Upper lobe of left lung (tissue), 6 donors: ENCODE measurements at regions not wholly inside any gene's neighbourhood (a gene's known extent, or its start where the extent isn't known, plus 50 kb on each side); places are given as distances from the start of the nearest gene placed in this dataset.

Experiments
- ATAC-seq, 2 donors: fragments of 200-7000 bp; cut with Tn5 transposase; one replicate each; pipeline ENCODE4 v1.9.1; 2022; ENCODE audit warnings: mild to moderate bottlenecking in 2 of 2, moderate library complexity in 2 of 2; ENCODE audit not compliant: low FRiP score in 2 of 2
- DNase-seq, 2 donors: peaks; one replicate each; pipeline ENCODE4 v3.0.0-alpha.2; 2019 to 2020
- H3K27ac ChIP-seq, 4 donors: fragments of 200-600 bp; sonication (generic); one replicate each; pipeline ENCODE4 v1.5.1; 2016 to 2019
- H3K27me3 ChIP-seq, 4 donors: fragments of 200-600 bp; sonication (generic); one replicate each; pipeline ENCODE4 v1.5.1; 2017 to 2019
- H3K36me3 ChIP-seq, 4 donors: fragments of 200-600 bp; sonication (generic); one replicate each; pipeline ENCODE4 v1.5.1; 2016 to 2019
- H3K4me1 ChIP-seq, 4 donors: fragments of 200-600 bp; sonication (generic); one replicate each; pipeline ENCODE4 v1.5.1; 2018 to 2019
- H3K4me3 ChIP-seq, 4 donors: fragments of 200-600 bp; sonication (generic); one replicate each; pipeline ENCODE4 v1.5.1; 2017 to 2019; ENCODE audit warnings: mild to moderate bottlenecking in 2 of 4, moderate library complexity in 1 of 4
- H3K9me3 ChIP-seq, 4 donors: fragments of 200-600 bp; sonication (generic); one replicate each; pipeline ENCODE4 v1.5.1; 2018 to 2019
- EP300 ChIP-seq, 4 donors: sonication (generic); formaldehyde crosslinking; IDR thresholded peaks; one replicate each; pipeline ENCODE4 v1.5.1; 2017; ENCODE audit warnings: antibody characterized with exemption in 4 of 4, control low read depth in 2 of 4
- POLR2A ChIP-seq, 4 donors: fragments of 450-650 bp; IDR thresholded peaks; one replicate each; pipeline ENCODE4 v1.5.1; 2016 to 2017; ENCODE audit warnings: antibody characterized with exemption in 4 of 4, mild to moderate bottlenecking in 2 of 4
- POLR2AphosphoS5 ChIP-seq, 2 donors: sonication (generic); formaldehyde crosslinking; IDR thresholded peaks; one replicate each; pipeline ENCODE4 v1.5.1; 2017; ENCODE audit warnings: antibody characterized with exemption in 2 of 2
- WGBS, 2 donors: methylation state at CpG; one replicate each; pipeline ENCODE4 v1.1.5; 2017 to 2018; 5-methylcytosine and 5-hydroxymethylcytosine counted together
- TF ChIP-seq, protein P1 (sequence below), 6 experiments: fragments of 450-650 bp in 4 of 6; fragments of 200-600 bp in 2 of 6; sonication (generic) in 2 of 6; IDR thresholded peaks; one replicate each; pipeline ENCODE4 v1.5.1; 2016 to 2019; ENCODE audit warnings: antibody characterized with exemption in 6 of 6
- donor health status: DM: no; HTN: no; CAD: no; lungs with moderate emphysema.
- donor health status: DM: no; HTN: yes; CAD: no; lungs with severe emphysema.

DNA sequence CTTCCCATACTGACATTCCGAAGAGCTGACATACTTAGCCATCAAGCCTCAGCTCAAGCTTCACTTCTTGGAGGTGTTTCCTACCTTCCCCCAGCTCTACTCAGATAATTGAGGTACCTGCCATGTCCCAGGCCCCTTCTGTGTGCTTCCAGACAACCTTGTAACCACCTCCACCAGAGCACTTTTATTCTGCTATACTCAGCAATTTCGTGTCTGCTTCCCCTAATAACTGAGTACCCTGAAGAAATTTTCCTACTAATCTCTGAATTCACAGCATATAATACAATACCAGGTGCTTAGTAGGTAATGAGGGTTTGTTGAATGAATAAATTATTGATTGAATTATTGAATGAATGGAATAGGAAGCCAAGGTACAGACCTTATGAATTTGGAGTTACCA, 605.5 kb downstream of the MID1IP1 start:
- DNase-seq (no peak), ATAC-seq (no peak)
- WGBS, 2 donors: 67 to 88% methylated on average over 2 of the region's 2 CpGs
- H3K27ac ChIP-seq: no peak overlapping the region
- H3K4me1 ChIP-seq: no peaks in the 10 kb centered on the region
- H3K36me3 ChIP-seq: no peaks in the 10 kb centered on the region
- H3K27me3 ChIP-seq: no peaks in the 10 kb centered on the region
- TF ChIP-seq POLR2AphosphoS5 (IDR thresholded peaks at IDR 0.05) (no peak), POLR2A (IDR thresholded peaks at IDR 0.05) (no peak), EP300 (IDR thresholded peaks at IDR 0.05) (no peak)
- TF ChIP-seq, protein P1, sequence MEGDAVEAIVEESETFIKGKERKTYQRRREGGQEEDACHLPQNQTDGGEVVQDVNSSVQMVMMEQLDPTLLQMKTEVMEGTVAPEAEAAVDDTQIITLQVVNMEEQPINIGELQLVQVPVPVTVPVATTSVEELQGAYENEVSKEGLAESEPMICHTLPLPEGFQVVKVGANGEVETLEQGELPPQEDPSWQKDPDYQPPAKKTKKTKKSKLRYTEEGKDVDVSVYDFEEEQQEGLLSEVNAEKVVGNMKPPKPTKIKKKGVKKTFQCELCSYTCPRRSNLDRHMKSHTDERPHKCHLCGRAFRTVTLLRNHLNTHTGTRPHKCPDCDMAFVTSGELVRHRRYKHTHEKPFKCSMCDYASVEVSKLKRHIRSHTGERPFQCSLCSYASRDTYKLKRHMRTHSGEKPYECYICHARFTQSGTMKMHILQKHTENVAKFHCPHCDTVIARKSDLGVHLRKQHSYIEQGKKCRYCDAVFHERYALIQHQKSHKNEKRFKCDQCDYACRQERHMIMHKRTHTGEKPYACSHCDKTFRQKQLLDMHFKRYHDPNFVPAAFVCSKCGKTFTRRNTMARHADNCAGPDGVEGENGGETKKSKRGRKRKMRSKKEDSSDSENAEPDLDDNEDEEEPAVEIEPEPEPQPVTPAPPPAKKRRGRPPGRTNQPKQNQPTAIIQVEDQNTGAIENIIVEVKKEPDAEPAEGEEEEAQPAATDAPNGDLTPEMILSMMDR (IDR thresholded peaks at IDR 0.05): no peak
- no peak overlapping the region for H3K4me3 ChIP-seq
- H3K9me3 ChIP-seq: no peaks in the 10 kb centered on the region

DNA sequence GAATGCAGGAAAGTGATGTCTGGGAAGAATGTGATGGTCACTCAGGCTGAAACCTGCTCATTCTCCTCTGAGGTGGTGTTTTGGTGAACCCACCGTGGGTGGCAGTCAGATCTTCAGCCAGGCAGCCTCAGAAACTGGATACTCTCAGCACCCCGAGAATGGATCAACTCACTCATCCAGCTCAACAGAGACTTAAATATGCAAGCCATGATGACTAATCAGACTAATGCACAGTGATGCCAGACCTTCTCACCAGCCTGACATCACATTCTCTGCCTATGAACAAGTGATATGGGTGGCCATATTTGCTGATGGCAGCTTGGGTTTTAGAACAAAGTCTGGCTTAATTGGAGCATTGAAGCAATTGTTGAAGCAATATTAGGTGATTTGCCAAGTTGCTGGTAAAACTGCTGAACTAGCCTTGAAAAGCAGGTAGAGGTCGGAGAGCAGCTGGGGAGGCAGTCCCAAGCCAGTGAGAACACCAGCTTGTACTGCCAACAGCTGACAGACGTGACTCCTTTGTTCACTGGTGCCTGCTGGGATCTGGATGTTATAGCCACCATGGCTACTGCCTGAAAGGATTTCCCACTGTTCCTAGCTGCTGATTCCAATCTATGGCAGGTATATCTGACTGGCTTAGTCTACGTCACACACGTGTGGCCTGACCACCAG, 608.1 kb downstream of the MID1IP1 start:
- no peak for ATAC-seq
- no peaks in the 10 kb centered on the region for H3K4me1 ChIP-seq
- TF ChIP-seq POLR2A (IDR thresholded peaks at IDR 0.05) (no peak), EP300 (IDR thresholded peaks at IDR 0.05) (no peak), POLR2AphosphoS5 (IDR thresholded peaks at IDR 0.05) (no peak)
- TF ChIP-seq, protein P1 (IDR thresholded peaks at IDR 0.05): no peak
- no peaks in the 10 kb centered on the region for H3K9me3 ChIP-seq
- no peak overlapping the region for H3K27ac ChIP-seq
- no peaks in the 10 kb centered on the region for H3K36me3 ChIP-seq
- WGBS, 2 donors: 79 to 85% methylated on average over 4 to 6 of the region's 6 CpGs
- H3K4me3 ChIP-seq: no peak overlapping the region
- no peaks in the 10 kb centered on the region for H3K27me3 ChIP-seq
- no peak for DNase-seq

DNA sequence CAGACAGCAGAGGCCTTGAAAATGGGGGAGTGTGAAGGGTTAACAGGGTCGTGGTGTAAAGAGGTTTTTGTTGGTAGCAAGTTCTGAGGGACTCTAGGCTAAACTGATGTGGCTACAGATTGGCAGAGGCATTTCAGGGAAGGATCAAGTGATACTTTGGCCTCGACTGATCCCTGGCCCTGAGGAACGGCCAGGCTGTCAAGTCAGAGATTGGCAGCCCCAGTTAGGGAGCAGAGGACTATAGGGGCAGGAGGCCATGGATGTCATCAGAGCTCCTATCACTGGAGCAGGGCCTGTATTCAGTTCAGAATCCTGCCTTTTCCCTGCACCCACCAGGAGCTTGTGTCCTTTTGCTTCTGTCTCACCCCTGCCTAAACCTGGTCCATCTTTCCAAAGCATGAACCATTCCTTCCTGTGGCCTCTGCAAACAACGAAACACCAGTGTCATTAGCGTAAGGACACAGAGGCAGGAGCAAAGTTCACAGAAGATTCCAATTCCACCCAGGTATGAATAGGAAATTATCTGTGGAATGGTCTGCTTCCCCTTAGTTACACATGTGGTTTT, 613.1 kb downstream of the MID1IP1 start:
- no peak for ATAC-seq
- DNase-seq: no peak
- Histone ChIP-seq H3K27me3 (no peaks in the 10 kb centered on the region), H3K9me3 (no peaks in the 10 kb centered on the region), H3K4me3 (no peak overlapping the region), H3K4me1 (peaks cover 0 to 8% (median 2%) of the 10 kb centered on the region in 4 donors), H3K27ac (no peak overlapping the region), H3K36me3 (no peaks in the 10 kb centered on the region)
- 81 to 82% methylated on average over 4 to 5 of the region's 5 CpGs for WGBS, 2 donors
- TF ChIP-seq POLR2A (IDR thresholded peaks at IDR 0.05) (no peak), POLR2AphosphoS5 (IDR thresholded peaks at IDR 0.05) (no peak), EP300 (IDR thresholded peaks at IDR 0.05) (no peak)
- TF ChIP-seq, protein P1 (IDR thresholded peaks at IDR 0.05): no peak

DNA sequence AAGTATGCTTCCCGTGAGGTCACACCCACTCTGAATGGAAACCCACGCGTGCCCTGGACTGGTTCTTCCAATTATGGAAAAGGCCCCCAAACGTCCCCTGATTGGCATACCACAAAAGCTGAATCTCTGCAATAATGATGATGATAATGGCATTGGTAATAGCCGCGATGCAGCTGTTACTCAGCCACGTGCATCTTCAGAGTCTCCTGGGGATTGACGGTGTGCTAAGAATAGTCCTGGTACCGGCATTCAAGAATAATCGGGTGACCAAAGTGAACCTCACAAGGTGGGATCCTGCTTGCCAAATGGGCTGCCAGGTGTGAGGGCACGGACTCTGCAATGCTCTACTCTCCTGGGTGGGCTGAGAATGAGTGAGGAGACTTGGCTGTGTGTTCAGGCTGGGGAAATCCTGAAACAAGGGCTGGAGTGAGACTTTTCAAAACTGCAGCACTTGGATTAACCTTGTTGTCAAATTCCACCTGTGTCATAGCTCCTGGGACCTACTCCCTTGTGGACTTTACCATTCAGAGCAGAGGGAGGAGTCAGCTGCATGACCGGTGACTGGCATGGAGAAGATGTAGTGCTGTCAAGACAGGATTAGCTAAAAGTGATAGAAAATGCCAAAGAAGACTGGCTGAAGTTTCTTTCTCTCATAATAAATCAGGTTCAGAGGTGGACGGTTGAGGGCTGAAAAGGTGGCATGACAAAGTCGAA, 615.4 kb downstream of the MID1IP1 start:
- TF ChIP-seq POLR2A (IDR thresholded peaks at IDR 0.05) (no peak), EP300 (IDR thresholded peaks at IDR 0.05) (no peak), POLR2AphosphoS5 (IDR thresholded peaks at IDR 0.05) (no peak)
- TF ChIP-seq, protein P1 (IDR thresholded peaks at IDR 0.05): no peak
- 85 to 94% methylated on average over 2 to 14 of the region's 14 CpGs for WGBS, 2 donors
- ATAC-seq (no peak), DNase-seq (no peak)
- Histone ChIP-seq H3K27ac (no peak overlapping the region), H3K4me1 (peaks cover 0 to 8% (median 3%) of the 10 kb centered on the region in 4 donors), H3K9me3 (no peaks in the 10 kb centered on the region), H3K4me3 (no peak overlapping the region), H3K27me3 (no peaks in the 10 kb centered on the region), H3K36me3 (no peaks in the 10 kb centered on the region)
